ENCODE measurements at regions not wholly inside any gene's neighbourhood (a gene's known extent, or its start where the extent isn't known, plus 50 kb on each side); places are given as distances from the start of the nearest gene placed in this dataset.

DNA sequence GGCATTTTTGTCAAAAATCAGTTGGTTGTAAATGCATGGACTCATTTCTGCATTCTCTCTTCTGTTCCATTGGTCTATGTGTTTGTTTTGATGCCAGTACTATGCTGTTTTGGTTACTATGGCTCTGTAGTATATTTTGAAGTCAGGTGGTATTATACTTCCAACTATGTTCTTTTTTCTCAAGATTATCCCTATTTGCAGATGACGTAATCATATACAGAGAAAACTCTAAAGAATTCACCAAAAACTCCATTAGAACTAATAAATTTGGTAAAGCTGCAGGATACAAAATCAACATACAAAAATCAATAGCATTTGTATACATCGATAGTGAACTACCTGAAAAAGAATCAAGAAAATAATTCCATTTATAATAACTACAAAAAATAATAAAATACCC is 253.1 kb upstream of the NEGR1 start:
- ChIA-PET POLR2A (no interaction called here), CTCF (interaction anchor here (0.7 kb wide), 1 partner anchor 340 kb away, joined by 3 read pairs; no protein-coding TSS in a partner anchor)
- TF ChIP-seq, protein P1, sequence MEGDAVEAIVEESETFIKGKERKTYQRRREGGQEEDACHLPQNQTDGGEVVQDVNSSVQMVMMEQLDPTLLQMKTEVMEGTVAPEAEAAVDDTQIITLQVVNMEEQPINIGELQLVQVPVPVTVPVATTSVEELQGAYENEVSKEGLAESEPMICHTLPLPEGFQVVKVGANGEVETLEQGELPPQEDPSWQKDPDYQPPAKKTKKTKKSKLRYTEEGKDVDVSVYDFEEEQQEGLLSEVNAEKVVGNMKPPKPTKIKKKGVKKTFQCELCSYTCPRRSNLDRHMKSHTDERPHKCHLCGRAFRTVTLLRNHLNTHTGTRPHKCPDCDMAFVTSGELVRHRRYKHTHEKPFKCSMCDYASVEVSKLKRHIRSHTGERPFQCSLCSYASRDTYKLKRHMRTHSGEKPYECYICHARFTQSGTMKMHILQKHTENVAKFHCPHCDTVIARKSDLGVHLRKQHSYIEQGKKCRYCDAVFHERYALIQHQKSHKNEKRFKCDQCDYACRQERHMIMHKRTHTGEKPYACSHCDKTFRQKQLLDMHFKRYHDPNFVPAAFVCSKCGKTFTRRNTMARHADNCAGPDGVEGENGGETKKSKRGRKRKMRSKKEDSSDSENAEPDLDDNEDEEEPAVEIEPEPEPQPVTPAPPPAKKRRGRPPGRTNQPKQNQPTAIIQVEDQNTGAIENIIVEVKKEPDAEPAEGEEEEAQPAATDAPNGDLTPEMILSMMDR (IDR thresholded peaks at IDR 0.05; ENCODE audit: low read depth, low read length) = no peak
- DNase-seq (ENCODE audit: low read depth, low spot score) = no peak
- Histone ChIP-seq H3K4me3 (ENCODE audit: low read depth, low read length) (no peak overlapping the region), H3K9me3 (ENCODE audit: control insufficient read depth, insufficient read depth, low read length) (no peaks in the 10 kb centered on the region), H3K27ac (ENCODE audit: low read depth, low read length) (no peak overlapping the region), H3K27me3 (ENCODE audit: control insufficient read depth, insufficient read depth, low read length) (no peaks in the 10 kb centered on the region)

DNA sequence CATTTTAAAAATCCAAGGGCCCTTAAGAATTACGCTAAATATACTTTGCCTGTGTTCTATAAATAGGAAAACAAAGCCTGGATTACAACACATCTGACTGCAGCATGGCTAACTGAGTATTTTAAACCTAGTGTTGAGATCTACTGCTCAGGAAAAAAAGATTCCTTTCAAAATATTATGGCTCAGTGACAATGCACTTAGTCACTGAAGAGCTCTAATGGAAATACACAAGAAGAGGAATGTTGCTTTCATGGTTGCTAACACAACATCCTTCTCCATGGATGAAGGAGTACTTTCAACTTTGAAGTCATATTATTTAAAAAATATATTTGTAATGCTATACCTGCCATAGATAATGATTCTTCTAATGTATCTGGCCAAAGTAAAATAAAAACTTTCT is 248.3 kb upstream of the NEGR1 start:
- ChIA-PET POLR2A (no interaction called here), CTCF (no interaction called here)
- Histone ChIP-seq H3K9me3 (ENCODE audit: control insufficient read depth, insufficient read depth, low read length) (no peaks in the 10 kb centered on the region), H3K27me3 (ENCODE audit: control insufficient read depth, insufficient read depth, low read length) (no peaks in the 10 kb centered on the region), H3K27ac (ENCODE audit: low read depth, low read length) (no peak overlapping the region), H3K4me3 (ENCODE audit: low read depth, low read length) (no peak overlapping the region)
- TF ChIP-seq, protein P1 (IDR thresholded peaks at IDR 0.05; ENCODE audit: low read depth, low read length) = no peak
- no peak for DNase-seq (ENCODE audit: low read depth, low spot score)

DNA sequence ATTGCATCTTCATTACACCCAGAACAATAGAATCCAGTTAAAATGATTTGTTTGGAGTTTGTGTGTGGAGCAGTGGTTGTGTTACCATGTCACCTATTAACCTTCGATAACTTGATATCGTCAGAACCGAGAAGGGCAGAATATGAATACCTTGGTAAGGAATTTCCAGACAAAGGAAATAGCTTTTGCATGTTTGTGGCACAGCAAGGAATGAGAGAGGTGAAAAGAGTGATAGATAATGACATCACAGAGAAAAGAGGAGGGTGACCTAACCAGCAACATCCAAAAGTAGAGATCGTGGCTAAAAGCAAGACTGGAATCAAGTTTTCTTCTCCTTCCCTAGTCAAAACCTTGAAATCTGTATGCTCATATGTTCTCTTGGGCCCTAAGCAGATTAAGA is 244.6 kb upstream of the NEGR1 start:
- TF ChIP-seq, protein P1 (IDR thresholded peaks at IDR 0.05; ENCODE audit: low read depth, low read length) = no peak
- CTCF ChIA-PET = no interaction called here
- H3K27ac ChIP-seq (ENCODE audit: low read depth, low read length) = no peak overlapping the region
- H3K9me3 ChIP-seq (ENCODE audit: control insufficient read depth, insufficient read depth, low read length) = no peaks in the 10 kb centered on the region
- no peak for DNase-seq (ENCODE audit: low read depth, low spot score)
- no peaks in the 10 kb centered on the region for H3K27me3 ChIP-seq (ENCODE audit: control insufficient read depth, insufficient read depth, low read length)
- H3K4me3 ChIP-seq (ENCODE audit: low read depth, low read length) = no peak overlapping the region
- POLR2A ChIA-PET = no interaction called here

DNA sequence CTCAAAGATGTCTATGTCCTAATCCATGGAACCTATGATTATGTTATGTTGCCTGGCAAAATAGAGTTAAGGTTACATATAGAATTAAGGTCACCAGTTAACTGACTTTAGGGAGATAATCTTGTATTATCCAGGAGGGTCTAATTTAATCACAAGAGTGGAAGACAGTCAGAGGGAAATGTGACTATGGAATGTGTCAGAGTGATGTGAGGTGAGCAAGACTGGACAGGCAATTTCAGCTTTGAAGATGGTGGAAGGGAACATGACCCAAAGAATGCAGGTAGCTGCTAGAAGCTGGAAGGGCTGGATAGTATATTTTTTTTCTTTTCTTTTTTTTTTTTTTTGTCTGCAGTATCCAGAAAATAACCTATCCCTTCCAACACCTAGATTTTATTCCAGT is 241.7 kb upstream of the NEGR1 start:
- ChIA-PET CTCF (interaction anchor here (1.0 kb wide), 1 partner anchor 34 kb away, joined by 5 read pairs; no protein-coding TSS in a partner anchor), POLR2A (no interaction called here)
- TF ChIP-seq, protein P1 (IDR thresholded peaks at IDR 0.05; ENCODE audit: low read depth, low read length) = no peak

DNA sequence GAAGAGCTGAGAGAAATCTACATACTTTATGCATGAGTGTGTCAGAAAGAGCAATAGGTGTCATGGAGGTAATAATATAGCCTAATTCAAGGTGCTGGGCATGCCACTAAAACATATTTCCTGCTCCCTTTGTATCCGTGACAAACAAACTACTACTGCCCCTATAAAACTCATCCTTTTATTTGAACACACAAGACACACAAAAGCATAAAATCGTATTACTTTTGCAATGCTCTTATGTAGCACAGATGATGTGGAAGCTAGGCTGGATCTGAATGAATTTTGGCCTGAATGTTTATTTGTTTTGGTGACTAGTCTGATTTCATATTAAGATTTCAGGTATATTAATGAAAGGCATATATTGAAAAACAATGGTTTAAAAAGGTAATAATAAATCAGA is 239.3 kb upstream of the NEGR1 start:
- TF ChIP-seq, protein P1 (IDR thresholded peaks at IDR 0.05; ENCODE audit: low read depth, low read length) = no peak
- no peak for DNase-seq (ENCODE audit: low read depth, low spot score)
- Histone ChIP-seq H3K27ac (ENCODE audit: low read depth, low read length) (no peak overlapping the region), H3K9me3 (ENCODE audit: control insufficient read depth, insufficient read depth, low read length) (no peaks in the 10 kb centered on the region), H3K27me3 (ENCODE audit: control insufficient read depth, insufficient read depth, low read length) (no peaks in the 10 kb centered on the region), H3K4me3 (ENCODE audit: low read depth, low read length) (no peak overlapping the region)
- ChIA-PET CTCF (no interaction called here), POLR2A (no interaction called here)

More for the DNA sequence above, 241.7 kb upstream of the NEGR1 start:
- H3K27ac ChIP-seq (ENCODE audit: low read depth, low read length) = no peak overlapping the region
- no peak for DNase-seq (ENCODE audit: low read depth, low spot score)
- no peaks in the 10 kb centered on the region for H3K27me3 ChIP-seq (ENCODE audit: control insufficient read depth, insufficient read depth, low read length)
- H3K9me3 ChIP-seq (ENCODE audit: control insufficient read depth, insufficient read depth, low read length) = no peaks in the 10 kb centered on the region
- H3K4me3 ChIP-seq (ENCODE audit: low read depth, low read length) = no peak overlapping the region
